CD4-positive, alpha-beta T cell treated with Interleukin-6 at 100 ng/mL for 8 hours (primary cell): ENCODE measurements at regions not wholly inside any gene's neighbourhood (a gene's known extent, or its start where the extent isn't known, plus 50 kb on each side); places are given as distances from the start of the nearest gene placed in this dataset.
A peak's percentile ranks its signal among the peaks of the same experiment; 100 is the strongest.
"Not testable (repeated sequence)": the region's sequence is repeated elsewhere in the genome, so short reads cannot be mapped to it uniquely, and the experiment has no call there.

Experiments used
- DNase-seq: peaks from one replicate; pipeline ENCODE4 v3.0.0-alpha.2; 2020; ENCODE audit warnings: mixed read lengths, low spot score

DNA sequence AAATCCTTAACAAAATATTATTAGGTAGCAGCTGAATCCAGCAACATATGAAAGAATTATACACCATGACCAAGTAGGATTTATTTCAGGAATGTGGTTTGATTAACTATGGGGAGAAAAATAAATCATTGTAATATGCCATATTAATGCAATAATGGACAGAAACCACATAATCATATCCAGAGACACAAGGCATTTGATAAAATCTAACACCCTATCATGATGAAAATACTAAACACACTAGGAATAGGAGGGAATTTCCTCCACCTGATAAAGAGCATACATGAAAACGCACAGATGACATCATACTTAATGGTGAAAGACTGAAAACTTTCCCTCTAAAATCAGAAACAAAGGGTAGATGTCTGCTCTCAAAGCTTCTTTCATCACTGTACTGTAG lies 238.9 kb downstream of the PHLDA1 start:
- no peak for DNase-seq

- DNase-seq: no peak
These were observed 241.4 kb downstream of the PHLDA1 start for GRCh38 chr12:75790219-75790618.

DNA sequence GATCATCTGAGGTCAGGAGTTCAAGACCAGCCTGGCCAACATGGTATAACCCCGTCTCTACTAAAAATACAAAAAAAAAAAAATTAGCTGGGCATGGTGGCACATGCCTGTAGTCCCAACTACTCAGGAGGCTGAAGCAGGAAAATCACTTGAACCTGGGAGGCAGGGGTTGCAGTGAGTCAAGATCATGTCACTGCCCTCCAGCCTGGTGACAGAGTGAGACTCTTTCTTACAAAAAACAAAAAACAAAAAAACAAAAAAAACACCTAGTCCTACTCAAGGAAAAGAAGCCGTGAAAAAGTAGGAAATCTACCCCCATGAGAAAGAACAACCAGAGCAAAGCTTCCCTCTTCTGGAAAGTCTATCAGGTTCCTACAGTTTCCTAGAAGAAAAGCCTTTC lies 244.4 kb downstream of the PHLDA1 start:
- DNase-seq: not testable (repeated sequence)

DNA sequence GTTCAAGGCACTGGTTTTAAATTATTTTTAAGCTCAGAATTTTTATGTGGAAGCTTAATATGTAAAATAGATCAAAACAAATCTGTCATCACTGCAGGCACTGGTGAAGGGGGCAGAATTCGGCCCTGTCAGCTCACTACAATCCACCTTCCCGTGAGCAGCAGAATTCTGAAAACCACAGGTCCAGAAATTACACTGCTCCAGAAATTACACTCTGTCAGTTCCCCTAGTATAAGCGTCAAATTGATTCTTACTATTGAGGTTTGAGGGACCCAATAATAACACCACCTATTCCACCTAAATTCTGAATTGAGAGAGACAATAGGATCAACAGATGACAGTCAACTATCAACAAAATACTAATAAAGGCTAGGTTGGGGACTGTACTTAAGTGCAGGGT lies 245.5 kb downstream of the PHLDA1 start:
- no peak for DNase-seq

- DNase-seq: peak; percentile 4
These were observed 247.0 kb downstream of the PHLDA1 start for GRCh38 chr12:75784591-75784990.

DNA sequence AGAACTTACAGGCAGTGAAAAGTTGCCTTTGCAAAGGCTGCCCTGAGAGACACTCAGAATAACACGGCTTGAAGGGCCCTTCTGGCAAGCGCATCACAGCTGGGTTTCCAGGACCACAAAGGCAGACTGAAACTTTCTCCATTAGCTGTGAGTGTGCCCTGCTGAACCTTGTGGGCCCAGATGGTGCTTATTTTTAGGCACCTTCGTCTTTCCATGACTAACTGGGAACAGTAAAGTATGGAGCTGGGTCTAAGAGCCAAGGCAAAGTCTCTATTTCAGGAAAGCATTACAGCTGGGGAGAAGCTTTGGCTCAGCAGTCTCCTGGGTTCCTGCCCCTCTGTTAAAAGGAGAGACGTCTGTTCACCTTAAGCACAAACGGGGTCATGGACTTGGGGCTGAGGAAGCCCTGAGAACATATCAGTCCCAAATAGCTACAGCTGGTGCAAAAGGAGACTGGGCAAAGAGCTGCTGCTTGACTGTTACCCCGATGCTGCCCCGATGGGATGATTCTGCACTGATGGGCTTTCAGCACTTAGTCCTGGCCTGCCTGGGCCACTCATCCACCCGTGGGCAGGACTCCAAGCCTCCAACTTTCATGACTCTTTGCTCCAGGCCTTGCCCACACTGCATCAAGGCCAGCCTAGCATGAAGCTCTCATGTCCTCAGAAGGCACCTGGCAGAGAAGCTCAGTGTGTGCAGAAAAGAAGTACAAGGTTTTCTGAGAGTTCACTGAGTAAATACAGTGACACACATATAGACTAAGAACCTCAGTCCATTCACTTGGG lies 248.3 kb downstream of the PHLDA1 start:
- DNase-seq: no peak

DNA sequence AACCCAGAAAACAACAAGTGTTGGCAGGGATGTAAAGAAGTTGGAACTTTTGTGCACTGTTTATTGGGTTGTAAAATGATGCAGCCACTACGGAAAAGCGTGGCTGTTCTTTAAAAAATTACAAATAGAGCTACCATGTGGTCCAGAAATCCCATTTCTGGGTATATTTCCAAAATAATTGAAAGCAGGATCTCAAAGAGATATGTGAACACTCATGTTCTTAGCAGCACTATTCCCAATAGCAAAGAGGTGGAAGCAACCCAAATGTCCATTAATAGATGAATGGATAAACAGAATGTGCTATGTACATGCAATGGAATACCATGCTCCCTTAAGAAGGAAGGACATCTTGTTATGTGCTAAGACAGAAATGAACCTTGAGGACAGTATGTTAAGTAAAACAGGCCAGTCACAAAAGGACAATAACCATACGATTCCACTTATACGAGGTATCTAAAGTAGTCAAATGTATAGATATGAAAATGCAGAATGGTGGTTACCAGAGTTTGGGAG lies 249.5 kb downstream of the PHLDA1 start:
- no peak for DNase-seq

DNA sequence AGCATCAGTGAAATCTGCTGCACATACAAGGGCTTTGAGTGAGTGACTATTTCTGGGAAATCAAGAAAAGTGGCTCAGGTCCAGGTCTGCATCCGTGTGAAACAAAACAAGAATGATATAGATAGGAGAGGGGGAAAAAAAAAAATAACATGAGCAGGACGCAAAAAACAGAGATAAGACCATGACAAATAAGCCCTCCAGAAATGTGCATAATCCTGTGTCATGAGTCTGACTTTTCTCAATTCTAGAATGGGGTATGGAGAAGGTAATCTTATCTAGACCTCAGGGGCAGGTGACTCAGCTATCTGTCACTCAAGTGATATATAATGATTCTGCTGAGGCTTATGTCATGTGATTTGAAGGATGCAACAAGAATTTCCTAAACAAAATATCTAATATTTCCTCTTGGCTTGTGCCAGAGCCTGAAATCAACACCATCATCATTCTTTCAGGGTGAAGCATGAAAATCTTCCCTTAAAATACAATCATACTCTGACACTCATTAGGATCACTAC lies 250.0 kb downstream of the PHLDA1 start:
- DNase-seq: no peak

- DNase-seq: no peak
These were observed 251.6 kb downstream of the PHLDA1 start for GRCh38 chr12:75779891-75780496.

GRCh38 chr12:75774261-75775052 lies 257.1 kb downstream of the PHLDA1 start:
- no peak for DNase-seq

GRCh38 chr12:75773377-75773776 lies 258.2 kb downstream of the PHLDA1 start:
- DNase-seq: no peak

GRCh38 chr12:75771023-75771422 lies 259.6 kb upstream of the KRR1 start:
- DNase-seq: no peak

DNA sequence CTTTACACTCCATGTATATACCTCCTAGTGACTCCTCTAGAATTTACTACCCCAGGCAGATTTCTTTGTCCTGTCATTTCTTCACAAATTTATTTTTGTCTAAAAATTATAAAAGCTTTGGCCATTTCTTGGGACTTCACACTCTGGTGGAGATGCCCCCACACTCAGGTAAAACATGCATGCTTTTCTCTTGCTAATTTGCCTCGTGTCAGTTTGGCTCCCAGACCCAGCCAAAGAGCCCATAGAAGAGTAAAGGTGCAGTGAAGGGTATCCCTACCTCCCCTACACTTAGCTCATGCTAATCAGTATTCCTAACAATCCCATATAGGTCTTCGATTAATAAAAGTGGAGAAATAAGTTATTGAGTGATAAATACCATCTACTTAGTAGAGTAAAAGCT lies 256.5 kb upstream of the KRR1 start:
- DNase-seq: no peak

DNA sequence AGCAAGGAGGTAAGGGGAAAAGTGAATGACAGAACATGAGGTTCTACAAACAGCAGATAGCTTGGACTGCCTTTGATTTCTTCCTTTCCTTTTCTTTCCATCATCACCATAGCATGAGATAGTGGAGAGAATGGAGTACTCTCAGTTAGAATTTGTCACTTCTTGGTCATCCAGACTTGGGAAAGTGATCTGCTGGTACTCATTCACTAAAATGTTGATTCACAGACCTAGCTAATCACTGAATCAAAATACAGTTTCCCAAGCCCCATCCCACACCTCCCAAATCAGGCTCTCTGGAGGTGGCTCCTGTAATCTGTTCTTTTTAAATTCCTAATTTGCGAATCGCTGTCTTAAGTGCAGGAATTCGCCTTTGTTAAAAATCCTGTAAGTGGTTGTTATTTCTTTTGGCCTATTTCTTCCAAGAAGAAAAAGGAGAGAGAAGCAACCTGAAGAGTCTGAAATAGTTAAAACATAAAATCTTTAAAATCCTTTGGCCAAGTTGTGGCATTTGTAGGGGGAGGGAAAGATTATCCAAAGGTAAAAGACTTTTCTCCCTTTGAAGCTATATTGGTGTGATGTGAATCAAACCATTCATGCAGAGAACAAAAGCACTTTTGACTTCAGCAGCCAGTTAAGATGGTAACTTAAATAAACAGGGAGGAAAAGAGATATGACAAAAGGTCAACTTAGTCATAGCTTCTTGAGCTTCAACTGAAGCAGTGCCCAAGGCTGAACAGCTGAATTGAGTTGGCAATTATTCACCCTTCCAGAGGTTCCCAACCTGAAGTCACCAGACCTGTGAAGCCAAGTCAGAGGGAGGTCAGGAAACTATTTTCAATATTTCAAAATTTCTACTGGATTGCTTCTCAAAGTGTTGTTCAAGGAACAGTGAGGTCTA lies 255.1 kb upstream of the KRR1 start:
- DNase-seq: no peak

DNA sequence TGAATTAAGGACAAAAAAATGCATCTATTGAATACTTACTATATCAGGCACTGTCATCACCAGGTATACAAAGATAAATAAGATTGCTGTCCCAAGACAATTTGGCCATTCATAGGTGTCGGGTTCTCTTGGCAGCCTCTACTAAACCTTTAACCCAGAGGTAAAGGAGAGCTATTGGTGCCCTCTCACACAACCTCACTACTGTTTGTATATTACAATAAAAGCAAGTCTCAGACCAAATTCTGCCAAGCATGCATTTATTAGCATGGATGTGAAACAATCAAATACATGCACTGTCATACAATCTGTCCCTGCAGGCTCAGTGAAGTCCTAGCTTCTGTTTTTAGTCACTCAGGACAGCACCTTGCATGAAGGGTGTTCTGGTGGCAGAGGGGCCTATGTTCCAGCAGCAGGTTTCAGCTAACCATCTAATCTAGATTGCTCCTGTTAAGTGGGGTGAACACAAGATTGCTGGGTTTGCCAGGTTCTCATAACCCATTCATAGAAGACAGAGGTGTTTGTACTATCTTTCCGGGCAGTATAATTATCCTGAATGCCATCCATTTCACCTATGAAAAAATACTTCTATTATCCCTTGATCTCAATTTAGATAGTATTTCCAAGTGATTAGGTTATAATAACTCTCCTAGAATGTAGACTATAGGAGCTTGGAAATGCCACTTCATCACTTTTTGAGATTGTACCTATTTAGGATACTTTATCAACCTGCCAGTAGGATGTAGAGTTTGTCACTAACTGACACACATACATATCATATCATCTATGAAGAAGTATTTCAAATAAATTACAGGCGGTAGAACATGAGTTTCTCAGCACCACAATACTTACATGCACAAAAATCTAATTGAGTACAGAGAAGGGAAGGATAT lies 254.0 kb upstream of the KRR1 start:
- no peak for DNase-seq

DNA sequence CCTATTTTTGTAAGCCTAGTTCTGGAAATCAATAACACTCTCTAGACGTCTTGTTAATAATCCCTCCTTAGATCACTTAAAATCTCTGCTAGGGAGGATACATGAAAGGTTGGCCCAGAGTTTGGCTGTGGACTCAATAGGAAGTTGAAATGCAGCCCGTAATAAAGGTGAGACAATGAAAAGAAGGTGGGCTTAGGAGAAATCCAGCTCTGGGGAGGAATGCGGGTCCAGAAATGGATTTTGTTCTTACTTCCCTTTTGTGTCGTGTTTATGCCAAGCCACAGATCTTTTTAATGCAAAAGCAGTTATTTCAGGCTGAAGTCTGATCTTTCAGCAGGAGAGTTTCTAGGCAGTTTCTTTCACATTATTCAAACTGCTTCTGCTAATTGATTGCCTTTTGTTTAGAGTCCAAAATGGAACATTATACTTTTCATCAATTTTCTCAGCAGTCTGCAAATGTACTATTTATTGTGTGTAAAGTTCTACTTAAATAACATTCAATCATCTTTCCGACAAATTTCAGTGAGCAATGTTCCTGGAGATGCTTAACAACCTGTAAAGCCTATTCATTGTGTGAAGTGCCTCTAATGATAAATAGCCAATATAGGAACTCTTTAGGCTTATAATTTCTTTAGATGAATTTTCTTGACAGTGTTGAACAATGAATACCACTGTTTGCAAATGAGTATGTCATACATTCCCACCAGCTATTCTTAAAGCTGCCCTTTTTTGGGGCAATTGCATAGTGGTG lies 252.9 kb upstream of the KRR1 start:
- no peak for DNase-seq

DNA sequence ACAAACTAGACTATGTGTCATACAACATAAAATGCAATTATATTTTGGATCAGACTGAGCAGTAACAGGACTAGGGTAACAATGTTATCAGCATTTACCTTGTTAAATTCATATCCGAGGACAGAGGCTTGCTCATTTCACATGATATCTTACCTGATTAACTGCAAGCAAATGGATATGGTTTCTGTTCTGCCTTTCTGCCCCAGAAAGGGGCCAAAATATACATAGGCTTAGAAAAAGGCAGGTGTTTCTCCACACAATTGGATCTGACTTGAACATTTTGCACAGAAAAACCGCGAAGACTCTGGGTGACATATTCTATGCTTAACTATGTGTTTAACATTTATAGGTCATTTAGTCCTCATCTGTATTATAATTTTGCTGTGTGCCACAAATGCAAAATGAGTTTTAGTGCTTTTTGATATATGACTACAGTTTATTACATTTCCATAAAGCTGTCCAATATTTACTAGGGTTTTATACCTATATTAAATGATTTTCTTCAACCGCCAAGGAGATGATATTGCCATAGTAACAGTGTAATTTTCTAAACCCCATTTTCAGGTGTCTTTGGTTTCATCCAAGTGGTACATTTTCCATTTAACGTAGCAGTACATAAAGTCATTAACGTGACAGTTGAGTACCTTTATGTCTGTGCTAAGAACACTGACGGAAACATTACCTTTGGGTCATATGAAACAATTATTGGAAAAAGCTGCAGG lies 249.3 kb upstream of the KRR1 start:
- no peak for DNase-seq

DNA sequence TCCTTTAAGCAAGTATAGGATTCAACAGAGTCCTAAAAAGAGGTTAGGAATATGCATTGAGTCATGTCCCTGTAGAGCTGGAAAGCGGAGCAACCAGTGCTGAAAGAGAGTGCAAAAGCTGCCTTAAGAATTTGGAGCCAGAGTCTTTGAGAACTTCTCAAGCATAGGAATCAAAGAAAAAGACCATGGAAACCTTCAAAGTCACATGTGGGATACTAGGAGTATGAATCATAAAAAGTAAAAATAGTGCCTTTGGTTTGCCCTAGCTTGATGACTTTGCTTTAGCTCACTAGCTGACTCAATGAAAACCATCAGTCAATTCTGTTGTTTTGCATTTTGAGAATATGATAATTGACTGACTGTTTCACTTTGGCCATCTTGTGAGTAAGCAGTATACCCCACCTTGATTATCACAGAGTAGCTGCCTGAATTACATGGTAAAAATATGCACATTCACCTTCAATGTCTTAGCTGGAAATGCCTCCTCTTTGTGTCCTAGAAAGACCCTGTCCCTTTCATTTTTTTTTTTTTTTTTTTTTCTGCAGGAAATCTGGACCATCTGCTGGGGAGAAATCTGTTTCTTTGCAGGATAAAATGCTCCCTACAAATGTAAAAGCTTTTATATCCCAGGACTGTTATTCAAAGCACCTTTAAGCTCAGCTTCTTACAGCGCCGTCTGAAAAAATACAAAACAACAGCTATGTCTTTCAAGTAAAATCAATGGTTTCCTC lies 248.6 kb upstream of the KRR1 start:
- no peak for DNase-seq
